HL-60/S4 treated with phorbol 12-myristate 13-acetate at 8.2 ng/mL for 4 days and 3 days (cell line): ENCODE measurements at regions not wholly inside any gene's neighbourhood (a gene's known extent, or its start where the extent isn't known, plus 50 kb on each side); places are given as distances from the start of the nearest gene placed in this dataset.

Experiments
- in situ Hi-C: fragments of 300-500 bp; cut with MboI; formaldehyde crosslinking; loops from 2 replicates; pipeline ENCODE4 v1.15.0; 2022; ENCODE audit warnings: low sequenced_read_pairs

DNA sequence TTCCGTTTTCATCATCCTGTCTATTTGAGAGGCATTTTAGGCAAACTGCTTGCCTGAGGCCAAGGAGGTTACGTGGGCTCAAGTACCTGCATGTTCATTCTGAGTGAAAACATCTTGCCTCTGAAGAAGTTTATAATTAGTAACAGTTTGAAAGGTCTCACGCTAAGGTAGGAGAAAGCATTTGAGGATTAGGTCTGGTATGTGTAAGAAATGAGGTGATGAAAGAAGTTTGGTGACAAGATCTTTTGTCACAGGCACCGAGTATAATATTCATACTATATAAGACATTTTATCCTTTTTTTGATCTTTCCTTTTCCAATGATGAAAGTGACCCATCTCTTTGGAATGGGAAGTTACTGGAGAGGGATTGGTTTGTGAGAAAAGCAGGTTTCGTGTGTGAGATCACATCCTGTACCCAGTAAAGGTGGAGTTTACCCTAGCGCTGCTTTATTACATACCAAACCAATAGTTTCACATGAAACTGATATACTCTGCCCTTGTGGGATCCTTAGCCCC lies 98.7 kb upstream of the PDC start:
- in situ Hi-C loops, result no loop called here

DNA sequence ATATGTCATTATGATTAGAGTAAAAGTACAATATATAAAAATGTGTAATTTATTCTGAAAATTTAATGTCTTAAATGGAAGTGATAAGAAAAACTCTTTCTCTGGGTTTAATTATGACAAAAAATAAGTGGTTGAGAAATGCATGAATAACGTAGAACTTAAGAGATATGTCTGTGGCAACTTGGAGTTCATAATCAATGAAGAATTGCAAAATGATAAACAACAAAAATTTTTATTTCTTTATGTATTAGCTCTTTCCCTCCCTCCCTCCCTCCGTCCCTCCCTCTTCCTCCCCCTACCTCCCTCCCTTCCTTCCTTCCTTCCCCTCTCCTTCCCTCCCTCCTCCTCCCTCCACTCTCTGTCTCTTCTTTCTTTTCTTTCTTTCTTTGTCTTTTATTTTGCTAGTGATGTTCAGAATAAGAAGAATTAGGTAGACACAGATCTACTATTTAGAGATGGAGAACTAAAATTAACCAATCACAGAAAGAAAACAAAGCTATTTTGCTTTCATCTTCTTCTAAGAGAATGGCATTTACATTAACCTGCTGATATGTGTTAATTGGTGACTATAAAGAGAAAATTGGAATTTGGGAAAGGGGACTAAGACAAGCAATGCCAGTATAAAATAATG lies 96.3 kb upstream of the PDC start:
- in situ Hi-C loops, result no loop called here

DNA sequence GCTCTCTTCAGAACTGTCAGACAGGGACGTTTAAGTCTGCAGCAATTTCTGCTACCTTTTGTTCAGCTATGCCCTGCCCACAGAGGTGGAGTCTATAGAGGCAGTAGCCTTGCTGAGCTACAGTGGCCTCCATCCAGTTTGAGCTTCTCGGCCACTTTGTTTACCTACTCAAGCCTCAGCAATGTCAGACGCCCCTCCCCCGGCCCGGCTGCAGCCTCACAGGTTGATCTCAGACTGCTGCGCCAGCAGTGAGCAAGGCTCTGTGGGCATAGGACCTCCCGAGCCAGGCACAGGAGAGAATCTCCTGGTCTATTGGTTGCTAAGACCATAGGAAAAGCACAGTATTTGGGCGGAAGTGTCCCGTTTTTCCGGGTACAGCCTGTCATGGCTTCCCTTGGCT lies 89.9 kb upstream of the PDC start:
- in situ Hi-C loops, result no loop called here

DNA sequence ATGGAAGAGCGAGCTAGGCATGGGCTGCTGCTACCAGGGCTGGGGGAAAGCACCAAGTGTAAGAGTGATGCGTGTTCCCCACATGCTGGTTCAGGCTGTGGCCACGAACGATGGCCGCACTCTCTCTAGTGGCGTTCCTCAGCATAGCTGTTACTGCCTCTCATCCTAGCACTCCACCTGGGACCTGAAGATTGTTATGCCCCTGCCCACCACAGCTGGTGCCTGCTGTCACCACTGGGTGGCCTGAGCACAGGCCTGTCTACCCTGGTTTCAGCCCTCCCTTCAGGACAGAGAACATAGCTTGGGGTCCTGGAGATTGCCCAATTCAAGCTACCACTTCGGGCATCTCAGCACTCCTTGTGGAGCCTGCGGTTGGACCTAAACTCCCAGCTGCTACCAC lies 80.1 kb upstream of the PDC start:
- in situ Hi-C loops, result no loop called here

DNA sequence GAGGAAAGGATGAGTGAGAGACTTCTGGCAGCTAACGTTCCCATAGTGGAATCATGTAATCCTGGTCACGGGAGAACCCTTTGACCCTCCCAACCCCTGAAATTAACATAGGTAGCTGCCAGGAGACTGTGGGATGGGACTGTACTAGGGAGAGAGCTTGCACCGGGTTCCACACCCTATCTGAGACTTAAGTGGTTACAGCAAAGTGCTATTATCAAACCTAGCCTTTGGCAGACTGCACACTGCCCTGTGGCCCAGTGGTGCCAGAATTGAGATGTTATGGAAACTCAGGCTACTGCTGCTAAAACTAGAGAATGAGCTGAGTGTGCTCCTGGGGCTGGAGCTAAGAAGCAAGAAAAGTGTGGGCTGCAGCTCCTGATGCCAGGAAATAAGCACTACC lies 79.6 kb upstream of the PDC start:
- in situ Hi-C loops, result no loop called here

DNA sequence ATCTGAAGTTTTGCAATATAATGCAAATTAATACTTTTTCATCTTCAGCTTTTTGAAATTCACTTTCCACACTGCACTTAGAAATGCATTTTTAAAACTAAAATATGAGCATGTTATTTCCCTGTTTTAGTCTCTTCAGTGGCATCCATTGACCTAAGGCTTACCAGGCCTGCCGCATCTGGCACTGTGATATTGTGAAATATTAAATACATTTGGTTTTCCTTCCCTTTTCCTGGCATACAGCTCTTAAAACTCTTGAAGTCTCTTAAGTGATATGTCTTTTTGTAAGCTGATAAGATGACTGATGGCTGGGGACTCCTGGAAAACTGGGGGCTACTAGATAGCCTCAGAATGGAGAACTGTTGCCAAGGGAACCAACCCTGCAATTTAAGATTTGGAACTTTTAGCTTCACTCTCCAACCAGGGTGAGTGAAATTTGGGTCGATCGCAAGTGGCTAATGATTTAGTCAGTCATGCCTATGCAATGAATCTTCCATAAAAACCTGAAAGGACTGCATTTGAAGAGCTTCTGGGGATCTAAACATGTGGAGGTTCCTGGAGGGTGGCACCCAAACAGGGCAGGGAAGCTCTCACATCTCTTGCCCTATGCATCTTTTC lies 75.5 kb upstream of the PDC start:
- in situ Hi-C loops, result no loop called here

DNA sequence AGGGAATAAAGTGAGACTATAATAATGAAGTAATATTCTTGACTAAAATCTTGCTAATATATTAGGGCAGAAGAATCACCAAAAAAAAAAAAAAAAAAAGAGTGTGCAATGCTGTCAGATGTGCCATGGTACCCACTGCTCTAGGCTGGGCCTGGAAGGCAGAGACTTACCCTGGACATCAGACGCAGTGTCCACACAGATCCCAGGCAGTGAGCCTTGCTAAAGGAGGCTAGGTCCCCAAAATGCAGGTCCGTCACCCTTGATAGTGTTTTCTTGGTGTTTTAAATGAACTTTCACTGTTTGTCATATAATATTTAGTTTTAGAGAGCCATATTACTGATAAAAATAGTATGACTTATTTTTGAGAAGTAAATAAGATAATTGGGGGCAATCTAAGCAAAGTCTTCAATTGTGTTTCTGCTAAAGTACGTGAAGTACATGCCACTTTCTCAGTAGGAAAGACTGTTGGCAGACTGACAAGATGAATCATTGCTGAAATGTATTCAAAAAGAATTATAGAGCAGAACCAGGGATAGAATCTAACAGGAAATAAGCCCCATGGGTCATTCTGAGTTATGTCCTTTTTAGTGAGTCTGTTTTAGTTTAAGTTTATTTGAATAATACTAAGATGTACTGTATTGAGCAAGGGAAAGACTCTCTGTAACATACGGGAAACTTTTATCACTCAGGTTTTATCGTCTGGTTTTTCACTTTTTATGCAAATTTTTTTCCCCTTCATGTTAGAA lies 74.6 kb upstream of the PDC start:
- in situ Hi-C loops, result no loop called here

DNA sequence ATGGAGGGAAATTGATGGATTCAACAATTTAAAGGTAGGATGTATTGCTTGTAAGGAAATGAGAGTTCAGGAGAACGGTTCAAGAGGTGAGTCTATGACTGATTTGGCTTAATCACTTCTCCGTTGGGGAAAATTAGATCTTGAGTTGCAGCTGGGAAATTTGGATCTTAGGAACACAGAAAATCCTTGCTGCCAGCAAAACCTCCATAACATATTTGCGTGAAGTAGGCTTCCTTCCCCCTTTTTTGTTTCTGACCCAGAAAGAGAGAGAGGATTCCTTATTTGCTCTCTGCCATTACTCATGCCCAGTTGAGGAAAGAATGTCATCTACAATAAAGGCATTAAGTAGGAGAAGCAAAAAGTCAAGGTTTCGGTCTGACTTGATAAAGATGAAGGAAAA lies 73.5 kb upstream of the PDC start:
- in situ Hi-C loops, result no loop called here

DNA sequence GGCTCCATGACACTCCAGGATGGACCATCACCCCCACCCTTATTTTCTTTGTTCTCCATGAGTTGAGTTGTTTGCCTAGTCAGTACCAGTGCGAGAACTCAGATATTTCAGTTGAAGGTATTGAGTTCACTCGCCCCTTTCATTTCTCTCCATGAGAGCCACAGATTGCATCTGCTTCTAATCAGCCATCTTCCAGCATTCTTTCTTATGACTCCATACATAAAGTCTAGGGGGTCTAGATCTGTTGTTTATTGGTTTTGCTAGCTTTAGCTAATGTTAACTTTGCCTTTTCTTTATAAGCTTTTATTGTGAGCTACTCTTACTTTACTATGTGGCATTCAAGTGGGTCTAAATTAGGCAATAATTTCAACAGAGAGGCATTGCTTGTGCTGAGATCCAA lies 71.6 kb upstream of the PDC start:
- in situ Hi-C loops, result no loop called here

DNA sequence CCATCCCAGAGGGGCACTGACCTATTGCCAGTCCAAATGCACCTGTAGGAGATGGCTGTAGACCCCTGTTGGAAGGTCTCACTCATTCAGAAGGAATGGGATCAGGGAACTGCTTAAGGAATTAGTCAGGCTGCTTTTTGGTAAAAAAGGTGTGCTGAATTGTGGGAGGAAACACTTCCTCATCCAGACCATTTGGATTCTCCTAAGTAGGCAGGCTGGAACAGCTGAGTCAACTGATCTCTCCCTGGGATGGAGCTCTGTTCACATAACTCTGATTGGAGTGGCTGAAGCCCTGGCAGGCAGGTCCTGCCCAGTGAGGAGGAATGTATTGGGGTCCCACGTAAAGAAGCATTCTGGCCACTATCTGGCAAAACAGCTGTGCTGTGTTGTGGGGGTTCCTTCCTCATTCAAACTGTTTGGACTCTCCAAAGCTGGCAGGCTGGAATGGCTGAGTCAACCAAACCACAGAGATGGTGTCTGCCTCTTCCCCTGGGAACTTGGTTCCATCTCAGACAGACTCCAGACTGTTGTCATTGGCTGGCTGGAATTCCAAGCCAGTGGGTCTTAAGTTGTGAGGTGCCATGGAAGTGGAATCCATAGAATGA lies 70.7 kb upstream of the PDC start:
- in situ Hi-C loops, result no loop called here

DNA sequence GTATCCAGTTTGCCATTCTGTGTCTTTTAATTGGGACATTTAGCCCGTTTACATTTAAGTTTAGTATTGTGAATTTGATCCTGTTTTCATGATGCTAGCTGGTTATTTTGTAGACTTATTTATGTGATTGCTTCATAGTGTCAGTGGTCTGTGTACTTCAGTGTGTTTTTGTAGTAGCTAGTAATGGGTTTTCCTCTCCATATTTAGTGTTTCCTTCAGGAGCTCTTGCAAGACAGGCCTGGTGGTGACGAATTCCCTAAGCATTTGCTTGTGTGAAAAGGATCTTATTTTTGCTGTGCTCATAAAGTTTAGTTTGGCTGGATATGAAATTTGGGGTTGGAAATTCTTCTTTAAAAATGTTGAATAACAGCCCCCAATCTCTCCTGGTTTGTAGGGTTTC lies 69.2 kb upstream of the PDC start:
- in situ Hi-C loops, result no loop called here

DNA sequence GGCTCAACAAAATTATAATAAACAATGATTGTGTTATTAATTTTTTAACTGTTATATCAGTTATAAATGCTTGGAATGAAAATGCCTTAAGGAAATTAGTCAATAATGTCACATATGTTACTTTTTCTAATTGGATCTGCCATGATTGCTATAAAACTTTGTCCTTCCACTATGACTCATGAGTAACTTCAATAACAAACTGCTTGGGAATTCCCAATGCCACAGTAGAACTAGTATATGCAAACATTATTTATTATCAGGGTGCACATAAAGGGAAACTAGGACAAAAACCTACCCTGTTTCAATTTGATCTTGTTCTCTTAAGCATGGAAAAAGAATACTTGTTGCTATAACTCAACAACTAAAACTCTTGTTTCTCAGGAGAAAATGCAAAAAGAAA lies 59.1 kb upstream of the PDC start:
- in situ Hi-C loops, result no loop called here

DNA sequence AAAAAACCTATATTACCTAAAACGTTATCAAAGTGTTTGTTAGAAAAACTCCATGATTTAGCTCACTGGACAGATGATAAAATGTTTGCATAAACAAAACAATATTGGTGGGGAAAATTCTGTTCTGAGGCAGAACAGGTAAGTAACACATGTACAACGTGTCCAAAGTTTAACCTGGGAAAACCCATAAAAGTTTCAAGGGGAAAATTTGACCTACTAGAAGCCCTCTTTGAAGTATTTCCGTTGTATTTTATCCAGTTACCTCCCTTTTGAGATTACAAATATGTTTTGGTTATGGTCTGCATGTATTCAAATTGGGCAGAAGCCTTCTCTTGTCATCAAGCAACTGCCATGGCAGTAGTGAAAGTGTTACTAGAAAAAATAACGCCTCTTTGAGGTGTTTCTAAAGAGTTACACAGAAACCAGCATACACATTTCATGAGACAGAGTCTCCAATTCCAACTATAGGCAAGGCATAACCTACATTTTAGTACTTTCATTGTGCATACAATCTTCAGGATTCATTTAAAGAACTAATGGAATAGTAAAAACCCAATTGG lies 58.0 kb upstream of the PDC start:
- in situ Hi-C loops, result no loop called here

DNA sequence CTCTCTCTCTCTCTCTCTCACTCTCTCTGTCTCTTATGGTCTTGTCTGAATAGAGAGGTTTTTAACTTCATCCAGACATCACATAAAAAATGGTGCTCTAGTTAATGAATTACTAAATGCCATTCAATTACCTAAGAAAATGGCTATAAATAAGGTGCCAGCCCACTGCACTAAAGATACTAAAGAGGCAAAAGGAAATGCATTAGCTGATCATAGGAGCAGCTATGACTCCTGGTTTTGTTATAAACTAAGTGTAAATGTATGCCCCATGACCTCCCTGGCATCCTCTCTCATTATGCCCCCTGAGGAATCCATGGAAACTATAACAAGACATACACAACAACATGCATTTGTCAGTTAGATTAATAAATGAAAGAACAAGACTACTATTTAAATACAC lies 57.5 kb upstream of the PDC start:
- in situ Hi-C loops, result no loop called here

DNA sequence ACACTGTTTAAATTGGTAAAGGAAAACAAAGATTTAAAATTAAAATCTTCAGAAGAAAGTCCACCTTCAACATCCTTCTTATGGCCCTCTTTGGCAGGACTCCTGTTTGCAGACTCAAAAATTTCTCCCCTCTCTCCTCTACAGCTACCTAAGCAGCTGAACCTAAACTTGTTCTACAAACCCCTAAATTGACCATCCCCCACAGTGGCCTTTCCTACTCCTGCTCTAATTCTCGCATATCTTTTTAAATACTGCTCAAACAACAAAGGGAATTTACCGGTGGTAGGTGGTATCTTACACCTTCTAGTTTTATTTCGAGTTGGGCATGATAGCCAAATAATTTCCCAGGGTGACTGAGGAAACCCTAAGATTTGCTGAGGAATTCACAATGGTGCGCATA lies 53.5 kb upstream of the PDC start:
- in situ Hi-C loops, result no loop called here

DNA sequence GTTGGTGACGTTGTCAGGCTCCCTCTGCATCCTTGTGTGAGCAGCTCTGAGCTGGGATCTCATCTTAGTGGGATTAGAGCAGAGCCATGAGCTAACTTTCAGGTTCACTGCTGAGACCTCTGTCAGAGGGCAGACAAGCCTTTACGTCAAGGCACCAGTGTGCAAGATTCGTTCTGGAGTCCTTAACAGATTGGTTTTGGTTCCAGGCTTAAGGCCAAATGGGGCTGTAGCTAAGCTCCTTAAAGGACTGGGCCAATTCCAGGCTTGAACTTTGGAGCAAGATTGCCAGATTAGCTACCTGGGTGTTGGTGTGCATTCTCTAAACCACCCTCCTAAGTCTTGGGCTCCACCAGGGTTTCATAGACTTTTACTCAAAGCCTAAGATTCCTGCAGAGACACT lies 52.6 kb upstream of the PDC start:
- in situ Hi-C loops, result no loop called here

DNA sequence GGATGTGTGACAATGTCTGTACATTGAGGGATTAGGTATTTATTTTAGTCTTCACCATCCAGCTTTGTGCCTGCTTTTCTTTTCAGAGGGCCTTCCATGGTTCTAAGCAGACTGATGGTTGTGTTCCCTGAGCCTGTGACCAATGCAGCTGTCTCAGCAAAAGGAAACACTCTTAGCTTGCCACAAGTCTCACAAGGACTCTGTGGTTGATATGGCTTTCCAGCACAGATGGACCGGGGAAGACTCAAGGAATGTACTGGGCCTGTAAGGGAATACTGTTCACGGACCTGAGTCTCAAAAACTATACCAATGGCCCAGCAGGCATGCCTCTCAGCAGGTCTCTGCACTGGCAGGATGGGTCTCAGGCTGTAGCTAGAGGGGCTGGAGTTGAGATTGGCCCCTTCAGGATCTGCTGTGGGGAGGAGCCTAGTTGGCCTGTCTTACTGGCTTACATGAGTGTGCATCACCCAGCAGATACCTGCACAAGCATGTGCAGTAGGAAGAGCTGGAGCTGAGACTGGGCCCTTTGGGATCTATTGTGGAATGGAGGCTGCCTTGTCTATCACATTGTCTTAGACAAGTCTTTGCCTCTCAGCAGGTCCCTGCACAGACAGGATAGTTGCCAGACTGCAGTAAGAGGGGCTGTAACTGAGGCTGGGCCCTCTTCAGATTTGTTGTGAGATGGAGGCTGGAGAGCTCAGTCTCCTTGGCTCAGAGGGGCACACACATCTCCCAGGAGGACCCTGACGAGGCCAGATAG lies 52.0 kb upstream of the PDC start:
- in situ Hi-C loops, result no loop called here

DNA sequence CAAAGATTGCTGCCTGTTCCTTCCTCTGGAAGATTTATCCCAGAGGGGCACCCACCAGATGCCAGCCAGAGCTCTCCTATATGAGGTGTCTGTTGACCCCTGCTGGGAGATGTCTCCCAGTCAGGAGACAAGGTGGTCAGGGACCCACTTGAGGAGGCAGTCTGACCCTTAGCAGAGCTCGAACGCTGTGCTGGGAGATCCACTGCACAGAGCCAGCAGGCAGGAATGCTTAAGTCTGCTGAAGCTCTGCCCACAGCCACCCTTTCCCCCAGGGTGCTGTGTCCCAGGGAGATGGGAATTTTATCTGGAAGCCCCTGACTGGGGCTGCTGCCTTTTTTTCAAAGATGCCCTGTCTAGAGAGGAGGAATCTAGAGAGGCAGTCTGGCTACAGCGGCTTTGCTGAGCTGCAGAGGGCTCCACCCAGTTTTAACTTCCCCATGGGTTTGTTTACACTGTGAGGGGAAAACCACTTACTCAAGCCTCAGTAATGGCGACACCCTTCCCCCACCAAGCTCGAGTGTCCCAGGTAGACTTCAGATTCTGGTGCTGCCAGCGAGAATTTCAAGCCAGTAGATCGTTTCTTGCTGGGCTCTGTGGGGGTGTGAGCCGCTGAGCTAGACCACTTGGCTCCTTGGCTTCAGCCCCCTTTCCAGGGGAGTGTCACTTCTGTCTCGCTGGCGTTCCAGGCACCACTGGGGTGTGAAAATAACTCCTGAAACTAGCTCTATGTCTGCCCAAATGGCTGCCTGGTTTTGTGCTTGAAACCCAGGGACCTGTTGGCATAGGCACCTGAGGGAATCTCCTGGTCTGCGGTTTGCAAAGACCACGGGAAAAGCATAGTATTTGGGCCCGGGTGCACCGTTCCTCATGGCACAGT lies 51.1 kb upstream of the PDC start:
- in situ Hi-C loops, result no loop called here
